ENCODE measurements at regions not wholly inside any gene's neighbourhood (a gene's known extent, or its start where the extent isn't known, plus 50 kb on each side); places are given as distances from the start of the nearest gene placed in this dataset.

DNA sequence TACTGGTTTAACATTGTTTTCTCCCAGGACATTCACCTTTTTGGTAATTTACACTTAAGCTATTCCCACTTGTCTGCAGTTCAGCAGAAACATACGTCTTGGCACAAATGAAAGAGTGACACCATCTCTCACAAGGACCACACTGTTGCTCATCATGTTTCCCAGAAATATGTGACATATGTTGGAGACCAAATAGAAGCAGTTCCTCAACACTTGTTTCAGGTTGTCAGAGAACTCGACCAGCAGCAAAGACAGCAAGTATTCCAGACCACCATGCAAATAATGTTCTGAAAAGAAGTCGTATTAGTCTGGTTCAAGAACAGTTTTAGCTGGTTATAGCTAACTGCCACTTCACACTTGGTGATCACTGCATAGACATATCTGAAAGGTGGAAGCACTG lies 81.3 kb upstream of the KLF6 start:
- Histone ChIP-seq H3K27ac (ENCODE audit: insufficient read depth, low read depth, low read length) (no peak overlapping the region), H3K4me2 (ENCODE audit: insufficient read depth, low read length) (no peak overlapping the region), H3K9ac (replicated peaks; ENCODE audit: extremely low read depth, insufficient read depth, low read length) (no peak overlapping the region), H3K27me3 (ENCODE audit: control insufficient read depth in 2 of 2, insufficient read depth in 2 of 2, low read length in 2 of 2) (no peaks in the 10 kb centered on the region), H3K4me3 (replicated peaks in 1 of 3; ENCODE audit: insufficient read depth in 1 of 3, low read depth in 1 of 3, low read length in 3 of 3) (no peak overlapping the region), H4K20me1 (replicated peaks; ENCODE audit: control insufficient read depth, extremely low read depth, insufficient read depth, low read length) (no peaks in the 10 kb centered on the region), H3K9me3 (replicated peaks; ENCODE audit: control insufficient read depth, insufficient read depth, low read length) (no peaks in the 10 kb centered on the region), H3K79me2 (ENCODE audit: control insufficient read depth, insufficient read depth, low read length) (no peaks in the 10 kb centered on the region), H3K4me1 (ENCODE audit: control insufficient read depth, extremely low read depth, insufficient read depth, low read length) (peaks cover 3% of the 10 kb centered on the region), H3K9me1 (replicated peaks; ENCODE audit: control insufficient read depth, extremely low read depth, insufficient read depth, low read length) (no peaks in the 10 kb centered on the region), H3K36me3 (ENCODE audit: control insufficient read depth in 2 of 2, extremely low read depth in 1 of 2, insufficient read depth in 2 of 2, low read length in 2 of 2) (no peaks in the 10 kb centered on the region), H2AFZ (ENCODE audit: low read depth, low read length) (no peak overlapping the region)
- BruUV-seq (replicated peaks): no TSS peak
- dilution Hi-C loops (cut with MboI; ENCODE audit: extremely low pct_ligation_motif_present, low sequenced_read_pairs): no loop called here
- CTCF ChIA-PET: no interaction called here
- intact Hi-C loops (cut with micrococcal nuclease): no loop called here
- POLR2A ChIA-PET: interaction anchor here (1.0 kb wide), 1 partner anchor 81 kb away, joined by 5 read pairs; the partner anchor contains the start of gene KLF6
- no peak for TF ChIP-seq GATA2 (IDR thresholded peaks at IDR 0.05; ENCODE audit: insufficient read depth, insufficient read length, low read depth, low read length)
- FAIRE-seq (no peak), DNase-seq (ENCODE audit: low read depth, low spot score) (no peak)

DNA sequence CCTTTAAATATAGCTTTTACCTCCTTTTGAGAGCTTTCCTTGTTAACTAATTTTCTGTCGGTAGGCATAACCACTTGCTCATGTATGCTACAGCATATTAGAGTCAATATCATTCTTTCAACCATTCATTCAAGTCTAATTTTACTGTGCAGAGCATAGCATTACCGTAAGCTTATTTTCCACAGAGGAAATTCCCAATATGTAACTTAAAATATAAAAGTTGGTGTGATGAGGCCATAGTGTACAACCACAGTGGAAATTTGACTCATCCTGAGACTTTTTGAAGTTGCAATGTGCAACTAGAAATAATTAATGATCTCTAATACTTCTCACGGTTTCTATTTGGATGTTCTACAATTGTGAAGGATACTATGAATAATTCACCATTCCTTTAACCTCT lies 80.6 kb upstream of the KLF6 start:
- Histone ChIP-seq H3K27me3 (ENCODE audit: control insufficient read depth in 2 of 2, insufficient read depth in 2 of 2, low read length in 2 of 2) (no peaks in the 10 kb centered on the region), H3K36me3 (ENCODE audit: control insufficient read depth in 2 of 2, extremely low read depth in 1 of 2, insufficient read depth in 2 of 2, low read length in 2 of 2) (no peaks in the 10 kb centered on the region), H3K79me2 (ENCODE audit: control insufficient read depth, insufficient read depth, low read length) (no peaks in the 10 kb centered on the region), H3K9me3 (replicated peaks; ENCODE audit: control insufficient read depth, insufficient read depth, low read length) (no peaks in the 10 kb centered on the region), H4K20me1 (replicated peaks; ENCODE audit: control insufficient read depth, extremely low read depth, insufficient read depth, low read length) (no peaks in the 10 kb centered on the region), H3K27ac (ENCODE audit: insufficient read depth, low read depth, low read length) (no peak overlapping the region), H2AFZ (ENCODE audit: low read depth, low read length) (no peak overlapping the region), H3K4me2 (ENCODE audit: insufficient read depth, low read length) (no peak overlapping the region), H3K4me1 (ENCODE audit: control insufficient read depth, extremely low read depth, insufficient read depth, low read length) (peaks cover 7% of the 10 kb centered on the region), H3K9ac (replicated peaks; ENCODE audit: extremely low read depth, insufficient read depth, low read length) (no peak overlapping the region), H3K9me1 (replicated peaks; ENCODE audit: control insufficient read depth, extremely low read depth, insufficient read depth, low read length) (no peaks in the 10 kb centered on the region), H3K4me3 (replicated peaks in 1 of 3; ENCODE audit: insufficient read depth in 1 of 3, low read depth in 1 of 3, low read length in 3 of 3) (no peak overlapping the region)
- no peak for FAIRE-seq
- ChIA-PET CTCF (interaction anchor here (0.8 to 1.4 kb wide), 4 partner anchors 9 to 30 kb away, joined by 3 to 7 read pairs (median 4); no protein-coding TSS in a partner anchor), POLR2A (interaction anchor here (1.0 kb wide), 1 partner anchor 80 kb away, joined by 5 read pairs; the partner anchor contains the start of gene KLF6)
- no TSS peak for BruUV-seq (replicated peaks)
- dilution Hi-C loops (cut with MboI; ENCODE audit: extremely low pct_ligation_motif_present, low sequenced_read_pairs) (no loop called here), intact Hi-C loops (cut with micrococcal nuclease) (no loop called here)
- TF ChIP-seq EZH2 (IDR thresholded peaks at IDR 0.05; ENCODE audit: borderline replicate concordance, low read depth, low read length, severe bottlenecking) (no peak), JUN (IDR thresholded peaks at IDR 0.05; ENCODE audit: borderline replicate concordance, insufficient read depth, insufficient read length, low read depth) (no peak), POLR2AphosphoS5 (IDR thresholded peaks at IDR 0.05; ENCODE audit: insufficient read depth, low read depth, low read length) (no peak), FOS (IDR thresholded peaks at IDR 0.05; ENCODE audit: borderline replicate concordance, insufficient read depth, low read length) (no peak), POLR2A (IDR thresholded peaks at IDR 0.05; ENCODE audit: low read depth, low read length) (no peak), GATA2 (IDR thresholded peaks at IDR 0.05; ENCODE audit: insufficient read depth, insufficient read length, low read depth, low read length) (no peak), MYC (IDR thresholded peaks at IDR 0.05; ENCODE audit: low read depth, low read length) (no peak)
- TF ChIP-seq, protein P1, sequence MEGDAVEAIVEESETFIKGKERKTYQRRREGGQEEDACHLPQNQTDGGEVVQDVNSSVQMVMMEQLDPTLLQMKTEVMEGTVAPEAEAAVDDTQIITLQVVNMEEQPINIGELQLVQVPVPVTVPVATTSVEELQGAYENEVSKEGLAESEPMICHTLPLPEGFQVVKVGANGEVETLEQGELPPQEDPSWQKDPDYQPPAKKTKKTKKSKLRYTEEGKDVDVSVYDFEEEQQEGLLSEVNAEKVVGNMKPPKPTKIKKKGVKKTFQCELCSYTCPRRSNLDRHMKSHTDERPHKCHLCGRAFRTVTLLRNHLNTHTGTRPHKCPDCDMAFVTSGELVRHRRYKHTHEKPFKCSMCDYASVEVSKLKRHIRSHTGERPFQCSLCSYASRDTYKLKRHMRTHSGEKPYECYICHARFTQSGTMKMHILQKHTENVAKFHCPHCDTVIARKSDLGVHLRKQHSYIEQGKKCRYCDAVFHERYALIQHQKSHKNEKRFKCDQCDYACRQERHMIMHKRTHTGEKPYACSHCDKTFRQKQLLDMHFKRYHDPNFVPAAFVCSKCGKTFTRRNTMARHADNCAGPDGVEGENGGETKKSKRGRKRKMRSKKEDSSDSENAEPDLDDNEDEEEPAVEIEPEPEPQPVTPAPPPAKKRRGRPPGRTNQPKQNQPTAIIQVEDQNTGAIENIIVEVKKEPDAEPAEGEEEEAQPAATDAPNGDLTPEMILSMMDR (IDR thresholded peaks at IDR 0.05; ENCODE audit: extremely low read depth in 1 of 2, insufficient read depth in 1 of 2, low read depth in 1 of 2, low read length in 2 of 2): no peak
- TF ChIP-seq, protein P2, sequence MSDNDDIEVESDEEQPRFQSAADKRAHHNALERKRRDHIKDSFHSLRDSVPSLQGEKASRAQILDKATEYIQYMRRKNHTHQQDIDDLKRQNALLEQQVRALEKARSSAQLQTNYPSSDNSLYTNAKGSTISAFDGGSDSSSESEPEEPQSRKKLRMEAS (IDR thresholded peaks at IDR 0.05; ENCODE audit: insufficient read depth, insufficient read length): no peak
- no peak for DNase-seq (ENCODE audit: low read depth, low spot score)
